GM10248 (cell line): ENCODE measurements at regions not wholly inside any gene's neighbourhood (a gene's known extent, or its start where the extent isn't known, plus 50 kb on each side); places are given as distances from the start of the nearest gene placed in this dataset.

ENCODE experiments used
- CTCF ChIA-PET: fragments of 300-600 bp; sonication (Branson Sonifier 250); formaldehyde crosslinking; extraction: SDS; loops from one replicate; lab custom pipeline; 2021; ENCODE audit warnings: antibody characterized with exemption; lab: Yijun Ruan, JAX
- POLR2A ChIA-PET: fragments of 350-650 bp; sonication (Branson Sonifier 250); formaldehyde crosslinking; extraction: SDS; loops from one replicate; lab custom pipeline; 2020; ENCODE audit warnings: antibody characterized with exemption; lab: Yijun Ruan, JAX
- DNase-seq: peaks from one replicate; pipeline ENCODE4 v3.0.0; 2012; ENCODE audit errors: extremely low spot score
- TF ChIP-seq, protein P1 (sequence below): IDR thresholded peaks from 2 replicates; pipeline ENCODE4 v1.5.1; 2012; ENCODE audit warnings: mild to moderate bottlenecking, low read depth; ENCODE audit errors: extremely low read depth, missing control alignments, control extremely low read depth

DNA sequence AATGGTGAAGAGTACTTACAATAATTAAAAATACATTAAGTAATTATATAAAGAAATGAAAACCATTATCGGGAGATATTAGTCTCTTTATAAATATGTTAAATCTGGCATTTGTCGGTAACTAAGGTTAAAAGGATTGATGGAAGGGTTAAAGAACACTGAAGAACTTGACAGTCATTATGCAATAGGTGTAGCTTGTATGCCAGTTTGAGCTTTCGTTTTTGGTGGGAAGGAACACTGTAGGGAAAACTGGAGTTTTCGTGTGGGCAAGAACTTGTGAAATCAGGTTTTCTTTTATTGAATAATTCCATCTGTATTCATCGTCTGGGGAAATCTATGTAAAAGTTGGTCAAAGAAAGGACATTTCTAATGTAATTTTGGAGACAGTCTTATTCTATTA, 142.3 kb downstream of the DMRTA1 start:
- POLR2A ChIA-PET: no interaction called here
- CTCF ChIA-PET: no interaction called here
- TF ChIP-seq, protein P1, sequence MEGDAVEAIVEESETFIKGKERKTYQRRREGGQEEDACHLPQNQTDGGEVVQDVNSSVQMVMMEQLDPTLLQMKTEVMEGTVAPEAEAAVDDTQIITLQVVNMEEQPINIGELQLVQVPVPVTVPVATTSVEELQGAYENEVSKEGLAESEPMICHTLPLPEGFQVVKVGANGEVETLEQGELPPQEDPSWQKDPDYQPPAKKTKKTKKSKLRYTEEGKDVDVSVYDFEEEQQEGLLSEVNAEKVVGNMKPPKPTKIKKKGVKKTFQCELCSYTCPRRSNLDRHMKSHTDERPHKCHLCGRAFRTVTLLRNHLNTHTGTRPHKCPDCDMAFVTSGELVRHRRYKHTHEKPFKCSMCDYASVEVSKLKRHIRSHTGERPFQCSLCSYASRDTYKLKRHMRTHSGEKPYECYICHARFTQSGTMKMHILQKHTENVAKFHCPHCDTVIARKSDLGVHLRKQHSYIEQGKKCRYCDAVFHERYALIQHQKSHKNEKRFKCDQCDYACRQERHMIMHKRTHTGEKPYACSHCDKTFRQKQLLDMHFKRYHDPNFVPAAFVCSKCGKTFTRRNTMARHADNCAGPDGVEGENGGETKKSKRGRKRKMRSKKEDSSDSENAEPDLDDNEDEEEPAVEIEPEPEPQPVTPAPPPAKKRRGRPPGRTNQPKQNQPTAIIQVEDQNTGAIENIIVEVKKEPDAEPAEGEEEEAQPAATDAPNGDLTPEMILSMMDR: no peak
- DNase-seq: no peak

DNA sequence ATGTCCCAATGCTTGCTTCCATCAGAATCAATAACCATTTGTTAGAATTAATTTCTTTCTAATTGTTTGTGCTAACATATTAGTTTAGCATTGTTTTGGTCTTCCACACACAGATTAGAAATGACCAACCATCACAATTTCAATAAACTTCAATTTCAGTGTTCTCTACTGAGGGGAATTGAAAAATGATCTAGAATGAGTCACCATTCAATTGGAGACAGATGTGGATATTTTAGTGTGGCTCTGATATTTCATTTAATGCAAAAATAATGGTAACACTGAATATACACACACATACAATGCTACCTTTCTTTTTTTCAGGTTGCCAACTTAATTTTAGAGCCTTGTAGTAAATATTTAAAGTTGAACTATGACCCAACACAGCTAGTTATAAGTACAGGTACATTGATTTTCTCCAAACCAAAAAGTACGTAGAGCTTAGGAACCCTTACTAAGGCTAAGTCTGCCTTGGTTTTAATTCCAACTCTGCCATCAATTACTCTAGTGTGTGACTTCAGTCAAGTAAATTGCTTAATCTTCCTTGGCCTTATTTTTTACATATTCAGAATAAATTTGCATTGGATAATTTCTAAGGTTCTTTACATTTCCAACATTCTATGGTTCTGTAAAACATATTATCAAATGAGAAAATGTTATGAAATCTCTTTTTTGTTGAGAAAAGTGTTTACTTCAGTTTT, 143.9 kb downstream of the DMRTA1 start:
- TF ChIP-seq, protein P1: no peak
- ChIA-PET POLR2A (no interaction called here), CTCF (no interaction called here)
- DNase-seq: no peak

DNA sequence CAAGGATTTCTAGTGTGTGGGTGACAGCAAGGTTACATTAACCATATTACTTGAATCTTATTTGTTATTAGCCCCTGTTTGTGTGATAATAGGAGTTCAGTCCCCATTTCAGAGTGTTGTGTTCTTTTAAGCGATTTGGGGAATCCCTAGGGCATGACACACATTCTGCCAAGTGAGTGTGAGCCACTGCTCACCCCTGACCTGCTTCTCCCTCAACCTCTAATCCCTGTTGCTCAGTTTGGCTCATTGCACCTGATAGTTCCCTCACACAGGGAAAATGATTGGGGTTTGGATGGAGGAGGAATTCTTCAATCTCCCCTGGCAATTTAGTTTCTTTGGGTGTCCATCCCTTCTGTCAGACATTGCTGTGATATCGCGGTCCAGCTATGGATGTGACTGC, 149.2 kb downstream of the DMRTA1 start:
- ChIA-PET CTCF (no interaction called here), POLR2A (no interaction called here)
- DNase-seq: no peak
- TF ChIP-seq, protein P1: no peak

DNA sequence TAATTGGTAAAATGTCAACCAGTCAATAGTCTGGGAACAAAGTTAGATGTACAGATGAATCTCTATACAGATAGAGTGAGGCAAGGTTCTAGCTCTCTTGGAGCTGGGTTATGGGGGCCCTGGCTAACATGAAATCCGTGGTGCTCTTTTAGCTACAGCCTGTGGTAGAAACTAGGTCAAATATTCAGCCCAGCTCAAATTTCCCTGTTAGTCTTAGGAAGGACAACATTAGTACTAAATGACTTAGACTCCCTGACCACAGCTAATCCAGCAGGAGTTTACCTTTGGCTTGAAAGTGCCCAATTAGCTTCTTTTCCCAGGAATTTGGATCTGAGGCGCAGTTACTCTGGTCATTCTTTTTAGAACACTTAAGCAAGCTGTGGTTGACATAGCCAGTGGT, 170.5 kb downstream of the DMRTA1 start:
- DNase-seq: no peak
- CTCF ChIA-PET: interaction anchor here (1.3 to 2.2 kb wide), 3 partner anchors 9 to 23 kb away, joined by 4 to 12 read pairs (median 7); no protein-coding TSS in a partner anchor
- POLR2A ChIA-PET: no interaction called here
- TF ChIP-seq, protein P1: no peak

DNA sequence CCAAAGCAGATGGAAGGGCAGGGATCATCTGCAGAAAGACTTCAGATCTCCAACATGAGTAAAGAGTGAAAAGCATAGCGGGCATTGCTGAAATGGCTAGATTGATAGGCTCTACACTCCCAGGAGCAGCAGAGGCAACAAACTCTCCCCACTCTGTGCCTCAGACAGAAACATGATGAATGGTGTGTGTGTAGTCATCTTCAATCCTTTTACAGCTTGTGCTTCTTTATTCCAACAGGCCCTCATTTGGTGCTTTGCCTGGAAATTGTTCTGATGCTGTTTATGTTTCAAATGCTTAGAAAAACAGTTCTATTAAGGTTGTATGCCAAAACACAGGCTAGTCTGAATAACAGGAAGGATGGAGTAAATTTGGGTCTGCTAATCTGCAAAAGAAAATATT, 176.2 kb downstream of the DMRTA1 start:
- ChIA-PET CTCF (no interaction called here), POLR2A (no interaction called here)
- no peak for DNase-seq
- TF ChIP-seq, protein P1: no peak

DNA sequence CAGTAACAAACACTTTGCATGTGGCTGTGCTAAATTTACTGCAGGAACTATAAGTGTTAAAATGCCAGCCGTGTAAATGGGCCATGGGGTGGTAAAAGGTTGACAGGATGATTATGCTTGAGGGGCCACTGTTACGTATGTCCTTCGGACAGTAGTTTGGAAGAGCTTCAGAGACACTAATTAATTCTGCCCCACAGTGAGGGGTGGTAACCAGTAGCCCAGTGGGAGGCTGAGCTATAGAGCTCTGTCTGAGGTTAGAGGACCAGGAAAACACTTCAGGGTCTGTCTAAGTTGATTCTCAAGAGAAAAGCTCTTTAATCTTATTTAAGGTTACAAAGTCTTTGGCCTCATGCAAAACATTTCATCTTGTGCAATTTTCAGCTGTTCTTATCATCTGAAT, 176.6 kb downstream of the DMRTA1 start:
- ChIA-PET POLR2A (no interaction called here), CTCF (no interaction called here)
- no peak for DNase-seq
- TF ChIP-seq, protein P1: no peak

DNA sequence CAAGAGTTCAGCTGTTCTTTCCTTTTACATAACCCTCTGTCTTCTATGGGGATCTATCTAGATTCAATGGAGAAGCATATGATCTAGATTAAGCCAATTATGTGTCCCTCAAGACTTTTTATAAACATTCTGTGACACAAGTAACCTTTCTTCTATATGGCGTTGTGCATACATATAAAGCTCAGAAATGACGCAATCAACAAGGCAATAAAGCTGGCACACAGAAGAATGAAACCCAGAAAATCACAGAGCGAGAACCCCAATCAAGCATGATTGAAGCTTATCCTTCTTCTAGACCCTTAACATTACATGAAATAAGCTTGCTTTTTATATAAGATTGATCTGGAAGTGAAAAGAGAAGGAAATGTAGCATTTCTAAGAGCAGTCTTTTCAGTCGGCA, 178.9 kb downstream of the DMRTA1 start:
- DNase-seq: no peak
- TF ChIP-seq, protein P1: no peak
- ChIA-PET CTCF (interaction anchor here (1.2 to 2.0 kb wide), 4 partner anchors 8 to 84 kb away, joined by 3 to 12 read pairs (median 4); no protein-coding TSS in a partner anchor), POLR2A (no interaction called here)
